ENCODE measurements at regions not wholly inside any gene's neighbourhood (a gene's known extent, or its start where the extent isn't known, plus 50 kb on each side); places are given as distances from the start of the nearest gene placed in this dataset.

DNA sequence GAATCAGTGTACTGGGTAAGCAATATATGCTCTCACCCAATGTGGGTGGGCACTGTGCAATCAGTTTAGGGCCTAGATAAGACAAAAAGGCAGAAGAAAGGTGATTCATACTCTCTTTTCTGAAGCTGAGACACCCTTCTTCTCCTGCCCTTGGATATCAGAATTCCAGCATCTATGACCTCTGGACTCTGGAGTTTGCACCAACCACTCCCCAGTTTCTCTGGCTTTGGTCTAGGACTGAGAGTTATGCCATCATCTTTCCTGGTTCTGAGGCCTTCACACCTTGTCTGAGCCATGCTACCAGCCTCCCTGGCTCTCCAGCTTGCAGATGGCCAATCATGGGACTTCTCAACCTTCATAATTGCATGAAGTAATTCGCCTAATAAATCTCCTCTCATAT, 724.6 kb upstream of the TYRP1 start:
- TF ChIP-seq, protein P1, sequence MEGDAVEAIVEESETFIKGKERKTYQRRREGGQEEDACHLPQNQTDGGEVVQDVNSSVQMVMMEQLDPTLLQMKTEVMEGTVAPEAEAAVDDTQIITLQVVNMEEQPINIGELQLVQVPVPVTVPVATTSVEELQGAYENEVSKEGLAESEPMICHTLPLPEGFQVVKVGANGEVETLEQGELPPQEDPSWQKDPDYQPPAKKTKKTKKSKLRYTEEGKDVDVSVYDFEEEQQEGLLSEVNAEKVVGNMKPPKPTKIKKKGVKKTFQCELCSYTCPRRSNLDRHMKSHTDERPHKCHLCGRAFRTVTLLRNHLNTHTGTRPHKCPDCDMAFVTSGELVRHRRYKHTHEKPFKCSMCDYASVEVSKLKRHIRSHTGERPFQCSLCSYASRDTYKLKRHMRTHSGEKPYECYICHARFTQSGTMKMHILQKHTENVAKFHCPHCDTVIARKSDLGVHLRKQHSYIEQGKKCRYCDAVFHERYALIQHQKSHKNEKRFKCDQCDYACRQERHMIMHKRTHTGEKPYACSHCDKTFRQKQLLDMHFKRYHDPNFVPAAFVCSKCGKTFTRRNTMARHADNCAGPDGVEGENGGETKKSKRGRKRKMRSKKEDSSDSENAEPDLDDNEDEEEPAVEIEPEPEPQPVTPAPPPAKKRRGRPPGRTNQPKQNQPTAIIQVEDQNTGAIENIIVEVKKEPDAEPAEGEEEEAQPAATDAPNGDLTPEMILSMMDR (conservative IDR thresholded peaks at IDR 0.05; ENCODE audit: low read length): no peak
- no peak overlapping the region for H3K4me3 ChIP-seq (ENCODE audit: low read length)
- DNase-seq (ENCODE audit: low read depth): no peak

GRCh38 chr9:11973011-11973410, 720.2 kb upstream of the TYRP1 start:
- DNase-seq (ENCODE audit: low read depth): no peak
- no peak overlapping the region for H3K4me3 ChIP-seq (ENCODE audit: low read length)
- TF ChIP-seq, protein P1 (conservative IDR thresholded peaks at IDR 0.05; ENCODE audit: low read length): no peak

DNA sequence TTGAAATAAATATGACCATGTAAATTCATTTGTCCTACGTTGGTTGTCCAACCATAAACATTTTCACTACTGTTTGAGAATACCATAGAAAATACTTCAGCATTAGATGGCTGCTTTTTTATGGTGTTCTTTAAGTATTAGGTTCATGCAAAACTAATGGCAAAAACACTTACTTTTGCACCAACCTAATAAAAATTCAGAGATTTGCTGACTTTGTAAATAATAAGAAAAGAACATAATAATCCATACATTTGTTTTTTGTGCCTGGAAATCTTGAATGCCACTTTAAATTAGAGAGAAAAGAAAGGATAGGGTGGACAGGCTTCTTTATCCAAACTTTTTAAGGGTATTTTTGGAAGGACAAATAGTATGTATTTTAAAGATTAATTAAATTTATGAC, 719.7 kb upstream of the TYRP1 start:
- TF ChIP-seq, protein P1 (conservative IDR thresholded peaks at IDR 0.05; ENCODE audit: low read length): no peak
- H3K4me3 ChIP-seq (ENCODE audit: low read length): no peak overlapping the region
- DNase-seq (ENCODE audit: low read depth): no peak

- TF ChIP-seq, protein P1 (conservative IDR thresholded peaks at IDR 0.05; ENCODE audit: low read length): no peak
- no peak overlapping the region for H3K4me3 ChIP-seq (ENCODE audit: low read length)
- DNase-seq (ENCODE audit: low read depth): no peak
Measured at GRCh38 chr9:11992866-11993265, 700.3 kb upstream of the TYRP1 start.

- no peak overlapping the region for H3K4me3 ChIP-seq (ENCODE audit: low read length)
- no peak for DNase-seq (ENCODE audit: low read depth)
- TF ChIP-seq, protein P1 (conservative IDR thresholded peaks at IDR 0.05; ENCODE audit: low read length): no peak
Measured at GRCh38 chr9:12014488-12014887, 678.7 kb upstream of the TYRP1 start.

DNA sequence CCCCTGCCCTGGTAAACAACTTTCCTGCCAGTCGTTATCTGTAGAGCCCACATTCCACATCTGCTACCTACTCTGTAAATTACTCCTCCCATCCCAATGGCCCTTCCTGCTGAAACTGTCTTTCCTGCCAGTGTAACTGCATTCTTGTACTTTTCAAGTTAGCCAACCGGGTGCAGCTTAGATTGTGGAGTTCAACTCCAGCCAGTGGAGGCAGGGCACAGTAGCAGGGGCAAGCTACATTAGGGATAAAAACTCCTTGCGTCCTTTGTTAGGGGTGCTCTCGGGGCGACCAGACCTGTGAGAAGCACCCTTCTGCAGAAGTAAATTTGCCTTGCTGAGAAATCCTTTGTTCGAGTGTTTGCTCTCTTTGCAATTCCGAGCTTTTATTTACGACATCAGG, 639.0 kb upstream of the TYRP1 start:
- no peak for DNase-seq (ENCODE audit: low read depth)
- no peak overlapping the region for H3K4me3 ChIP-seq (ENCODE audit: low read length)
- TF ChIP-seq, protein P1 (conservative IDR thresholded peaks at IDR 0.05; ENCODE audit: low read length): no peak

- DNase-seq (ENCODE audit: low read depth): no peak
- no peak overlapping the region for H3K4me3 ChIP-seq (ENCODE audit: low read length)
- TF ChIP-seq, protein P1 (conservative IDR thresholded peaks at IDR 0.05; ENCODE audit: low read length): no peak
Measured at GRCh38 chr9:12056874-12057273, 636.3 kb upstream of the TYRP1 start.
